GM18867 (cell line): ENCODE measurements at regions not wholly inside any gene's neighbourhood (a gene's known extent, or its start where the extent isn't known, plus 50 kb on each side); places are given as distances from the start of the nearest gene placed in this dataset.
A peak's percentile ranks its signal among the peaks of the same experiment; 100 is the strongest.
"Not testable (repeated sequence)": the region's sequence is repeated elsewhere in the genome, so short reads cannot be mapped to it uniquely, and the experiment has no call there.

Source experiments
- ATAC-seq: cut with Tn5 transposase; IDR thresholded peaks from one replicate; pipeline ENCODE4 v1.9.1; 2021; ENCODE audit warnings: mild to moderate bottlenecking, moderate library complexity; ENCODE audit not compliant: unreplicated experiment

GRCh38 chr14:83017296-83017695 lies 1483.6 kb upstream of the SEL1L start:
- ATAC-seq = no peak

GRCh38 chr14:83019744-83020414 lies 1486.2 kb upstream of the SEL1L start:
- ATAC-seq = no peak

GRCh38 chr14:83021323-83021722 lies 1487.7 kb upstream of the SEL1L start:
- no peak for ATAC-seq

- ATAC-seq = no peak
Measured at GRCh38 chr14:83023369-83023768, 1489.7 kb upstream of the SEL1L start.

- no peak for ATAC-seq
Measured at GRCh38 chr14:83041224-83041623, 1507.6 kb upstream of the SEL1L start.

GRCh38 chr14:83042858-83043257 lies 1509.2 kb upstream of the SEL1L start:
- no peak for ATAC-seq

- no peak for ATAC-seq
Measured at GRCh38 chr14:83044001-83044400, 1510.3 kb upstream of the SEL1L start.

GRCh38 chr14:83047059-83047830 lies 1513.6 kb upstream of the SEL1L start:
- ATAC-seq = no peak

GRCh38 chr14:83053022-83053710 lies 1519.5 kb upstream of the SEL1L start:
- no peak for ATAC-seq

GRCh38 chr14:83058068-83058467 lies 1524.4 kb upstream of the SEL1L start:
- ATAC-seq = no peak

GRCh38 chr14:83071888-83072501 lies 1538.3 kb upstream of the SEL1L start:
- ATAC-seq = peak; percentile 83

GRCh38 chr14:83085136-83085535 lies 1551.5 kb upstream of the SEL1L start:
- ATAC-seq = no peak

GRCh38 chr14:83085725-83086124 lies 1552.1 kb upstream of the SEL1L start:
- no peak for ATAC-seq

GRCh38 chr14:83091991-83092956 lies 1558.6 kb upstream of the SEL1L start:
- not testable (repeated sequence) for ATAC-seq

GRCh38 chr14:83096092-83096491 lies 1562.4 kb upstream of the SEL1L start:
- ATAC-seq = no peak

GRCh38 chr14:83101846-83102245 lies 1568.2 kb upstream of the SEL1L start:
- ATAC-seq = no peak

GRCh38 chr14:83118029-83118428 lies 1584.4 kb upstream of the SEL1L start:
- ATAC-seq = no peak

GRCh38 chr14:83120187-83120586 lies 1586.5 kb upstream of the SEL1L start:
- ATAC-seq = no peak

GRCh38 chr14:83126076-83126475 lies 1592.4 kb upstream of the SEL1L start:
- ATAC-seq = no peak

- ATAC-seq = no peak
Measured at GRCh38 chr14:83128783-83129182, 1595.1 kb upstream of the SEL1L start.
